ENCODE measurements at regions not wholly inside any gene's neighbourhood (a gene's known extent, or its start where the extent isn't known, plus 50 kb on each side); places are given as distances from the start of the nearest gene placed in this dataset.
"Not testable (repeated sequence)": the region's sequence is repeated elsewhere in the genome, so short reads cannot be mapped to it uniquely, and the experiment has no call there.

DNA sequence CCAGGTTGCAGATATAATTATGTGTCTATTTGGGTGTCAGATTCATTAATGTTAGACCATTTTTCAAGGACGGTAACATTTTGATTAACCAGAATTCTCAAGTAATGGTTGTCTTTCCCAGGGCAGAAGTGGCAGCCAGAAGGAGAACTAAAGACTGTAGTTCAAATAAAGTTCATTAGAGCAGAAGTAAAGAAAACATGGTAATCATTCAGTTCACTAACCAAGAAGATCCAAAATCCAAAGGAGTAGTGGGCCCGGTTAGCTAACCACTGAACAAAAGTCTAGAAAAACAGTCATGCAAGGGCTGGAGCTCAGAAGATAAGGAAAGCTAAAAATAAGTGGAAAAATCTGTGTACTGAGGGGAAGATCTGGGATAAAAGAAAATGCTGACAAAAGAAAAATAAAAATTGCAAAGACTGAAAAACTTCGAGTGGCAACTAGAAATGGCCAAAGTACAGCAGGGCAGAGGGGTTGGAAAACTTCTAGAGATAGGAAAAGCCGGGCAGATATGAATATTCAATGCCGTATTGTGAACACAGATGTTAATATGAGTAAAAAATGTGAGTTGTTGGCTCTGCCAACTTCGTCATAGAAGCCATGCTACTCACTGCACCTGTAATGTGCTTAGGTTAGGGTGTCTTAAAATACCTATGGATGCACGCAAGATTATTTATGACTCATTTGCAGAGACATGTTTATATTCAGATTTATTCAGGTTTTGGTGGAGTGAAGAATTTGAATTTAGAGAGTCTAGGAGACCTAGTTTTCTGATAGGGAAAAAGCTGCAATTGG lies 925.9 kb downstream of the LTN1 start:
- peak; percentile 13 for DNase-seq (ENCODE audit: low spot score)

DNA sequence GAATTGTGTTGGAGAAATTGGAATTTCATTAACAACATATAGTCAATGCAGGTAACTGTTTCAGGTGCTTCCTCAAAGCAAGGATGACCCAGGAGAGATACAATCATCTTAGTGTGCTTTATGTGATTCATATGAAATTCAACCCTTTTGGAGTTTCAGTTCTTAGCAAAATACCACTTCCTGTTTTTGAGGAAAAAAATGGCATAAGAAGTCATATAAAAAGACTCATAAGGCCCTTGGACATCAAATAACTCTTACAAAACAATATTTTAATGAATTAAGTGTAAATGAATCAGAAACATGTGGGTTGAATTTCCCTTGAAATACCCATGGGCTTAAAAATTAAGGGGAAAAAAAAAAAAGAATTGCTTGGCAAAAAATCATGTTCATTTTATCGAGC lies 926.6 kb downstream of the LTN1 start:
- DNase-seq (ENCODE audit: low spot score), result peak; percentile 28

DNA sequence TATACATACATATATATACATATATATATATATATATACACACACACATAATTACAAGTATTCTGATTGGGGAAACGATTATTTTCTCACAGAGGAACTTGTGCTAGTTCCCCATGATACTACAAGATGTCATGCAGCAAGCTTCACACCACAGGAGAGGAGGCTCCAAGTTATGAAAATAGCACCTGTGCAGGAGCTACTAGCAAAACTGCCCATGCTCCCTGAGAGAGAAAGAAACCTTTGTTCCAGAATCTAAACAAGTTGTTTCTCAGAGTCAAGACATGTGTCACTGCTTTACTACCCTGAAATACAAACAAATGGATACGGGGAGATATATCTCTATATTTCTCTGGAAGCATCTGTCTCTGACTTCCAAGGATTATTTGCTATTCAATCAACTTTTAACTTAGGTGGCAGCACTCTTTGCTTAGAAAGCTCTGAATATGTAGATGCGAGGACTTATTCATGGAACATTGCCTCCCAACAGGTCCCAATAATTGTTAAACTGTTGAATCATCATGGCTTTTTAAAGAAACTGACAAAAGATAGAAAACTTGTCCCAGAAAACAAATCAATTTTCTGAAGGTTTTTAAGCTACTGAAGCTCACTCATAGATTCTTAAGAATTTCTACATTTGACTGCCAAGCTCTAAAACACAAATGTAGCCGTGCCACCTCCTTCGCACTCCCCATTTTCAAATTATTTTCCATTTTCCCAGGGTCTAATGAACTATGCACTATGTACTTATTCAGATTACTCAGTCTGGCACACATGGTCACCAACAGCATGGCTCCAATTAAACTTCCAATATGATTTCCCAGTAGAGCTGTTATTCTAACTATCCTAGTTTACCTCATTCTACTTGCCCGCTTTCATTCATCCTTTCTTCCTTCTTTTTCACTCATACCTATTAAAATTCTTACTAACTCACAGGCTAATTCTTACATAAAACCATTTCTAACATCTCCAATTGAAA lies 929.1 kb downstream of the LTN1 start:
- DNase-seq (ENCODE audit: low spot score), result peak; percentile 15

DNA sequence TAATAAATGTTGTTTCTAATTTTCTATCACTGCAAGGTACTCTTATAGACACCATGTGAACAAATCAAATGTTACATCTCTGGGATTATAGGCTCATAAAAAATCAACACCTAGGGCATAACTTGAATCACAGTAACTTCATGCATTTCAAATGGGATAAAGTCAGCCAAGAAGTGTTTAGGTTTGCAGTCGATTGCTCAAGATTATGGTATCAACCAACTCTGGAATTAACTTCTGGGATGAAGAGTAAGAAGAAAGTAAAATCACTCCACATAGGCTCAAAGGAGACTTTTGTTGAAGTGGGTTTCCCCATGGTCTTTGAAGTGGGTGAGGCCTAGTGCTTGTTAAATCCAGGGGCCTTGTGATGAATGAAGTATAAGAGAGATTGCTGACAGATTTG lies 939.7 kb downstream of the LTN1 start:
- DNase-seq (ENCODE audit: low spot score), result not testable (repeated sequence)

DNA sequence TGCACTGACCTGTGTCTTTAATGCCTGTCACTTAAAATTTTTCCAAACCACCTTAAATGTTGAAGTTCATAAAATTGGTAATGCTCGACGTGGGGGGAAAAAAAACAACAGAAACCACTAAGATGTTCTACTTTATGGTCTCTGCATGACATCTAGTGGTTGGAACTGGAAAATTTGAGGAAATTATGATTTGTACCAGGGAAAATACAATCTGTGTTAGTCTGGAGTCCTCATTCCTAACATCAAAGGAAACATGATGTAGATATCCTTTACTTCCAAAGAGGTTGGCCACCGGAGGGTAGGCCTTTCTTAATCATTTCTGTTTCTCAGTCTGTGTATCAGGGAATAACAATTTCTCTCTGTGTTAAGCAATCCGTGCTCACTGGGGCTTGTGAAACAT lies 941.0 kb downstream of the LTN1 start:
- DNase-seq (ENCODE audit: low spot score), result peak; percentile 64

DNA sequence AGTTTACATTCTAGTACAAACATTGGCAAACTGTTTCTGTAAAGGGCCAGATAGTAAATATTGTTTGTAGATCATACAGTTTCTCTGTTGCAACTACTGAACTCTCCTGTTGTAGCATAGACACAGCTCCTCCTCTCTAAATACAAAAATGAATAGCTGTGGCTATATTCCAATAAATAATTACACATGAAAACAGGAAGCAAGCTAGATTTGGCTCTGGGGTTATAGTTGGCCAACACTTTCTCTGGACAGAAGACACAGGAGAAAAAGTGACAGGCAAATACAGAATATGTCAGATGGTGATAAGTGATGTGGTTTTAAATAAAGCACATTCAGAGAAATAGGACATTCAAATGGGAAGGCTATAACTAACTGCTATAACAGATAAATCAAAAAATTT lies 957.0 kb downstream of the LTN1 start:
- DNase-seq (ENCODE audit: low spot score), result not testable (repeated sequence)

DNA sequence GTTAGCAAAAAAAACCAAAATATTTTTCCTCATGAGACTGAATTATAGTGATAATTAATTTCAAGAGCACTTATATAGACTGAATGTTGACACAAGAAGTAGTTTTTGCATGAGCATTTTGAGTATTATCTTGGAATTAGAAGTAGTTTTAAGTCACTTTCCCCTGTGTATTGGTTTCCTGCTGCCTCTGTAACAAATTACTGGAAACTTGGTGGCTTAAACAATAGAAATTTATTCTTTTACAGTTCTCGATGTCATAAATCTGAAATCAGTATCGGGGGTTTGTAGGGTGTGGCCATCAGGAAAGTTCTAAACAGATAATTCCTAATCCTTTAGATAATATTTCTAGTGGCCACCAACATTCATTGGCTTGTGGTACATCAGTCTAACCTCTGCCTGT lies 957.8 kb downstream of the LTN1 start:
- not testable (repeated sequence) for DNase-seq (ENCODE audit: low spot score)

DNA sequence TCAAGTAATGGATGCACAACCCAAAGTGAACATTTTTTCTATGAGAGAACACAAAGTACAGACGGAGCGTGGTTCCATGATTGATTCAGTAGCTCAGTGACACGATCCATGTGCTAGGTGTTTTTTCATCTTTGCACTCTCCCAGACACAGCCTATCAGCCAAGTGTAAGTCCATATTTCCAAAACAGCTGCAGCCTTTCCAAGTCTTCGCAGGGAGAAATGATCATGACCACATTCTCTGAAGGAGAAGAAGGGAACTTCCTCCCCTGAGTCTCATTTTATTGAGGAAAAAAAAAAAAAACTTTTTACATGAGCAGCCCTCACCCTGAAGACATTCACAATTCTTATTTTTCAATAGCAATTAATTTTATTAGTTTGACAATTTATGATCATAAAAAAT lies 958.3 kb downstream of the LTN1 start:
- not testable (repeated sequence) for DNase-seq (ENCODE audit: low spot score)

DNA sequence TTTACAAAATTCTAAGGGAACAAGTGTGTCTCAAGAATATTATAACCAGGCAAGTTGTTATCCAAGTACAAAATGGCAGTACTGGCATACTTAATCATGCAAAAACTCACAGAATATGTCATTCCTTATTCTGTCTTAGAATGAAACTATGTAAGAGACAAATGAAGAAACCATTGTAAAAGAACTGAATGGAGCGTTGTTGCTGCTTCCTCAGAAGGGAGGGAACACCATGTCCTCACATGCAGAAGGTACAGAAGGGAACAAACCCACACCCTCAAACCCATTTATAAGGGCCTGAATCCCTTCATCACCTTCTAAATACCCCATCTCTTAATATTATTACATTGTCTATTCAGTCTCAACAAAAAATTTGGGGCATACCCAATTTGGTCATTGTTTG lies 960.0 kb downstream of the LTN1 start:
- not testable (repeated sequence) for DNase-seq (ENCODE audit: low spot score)

DNA sequence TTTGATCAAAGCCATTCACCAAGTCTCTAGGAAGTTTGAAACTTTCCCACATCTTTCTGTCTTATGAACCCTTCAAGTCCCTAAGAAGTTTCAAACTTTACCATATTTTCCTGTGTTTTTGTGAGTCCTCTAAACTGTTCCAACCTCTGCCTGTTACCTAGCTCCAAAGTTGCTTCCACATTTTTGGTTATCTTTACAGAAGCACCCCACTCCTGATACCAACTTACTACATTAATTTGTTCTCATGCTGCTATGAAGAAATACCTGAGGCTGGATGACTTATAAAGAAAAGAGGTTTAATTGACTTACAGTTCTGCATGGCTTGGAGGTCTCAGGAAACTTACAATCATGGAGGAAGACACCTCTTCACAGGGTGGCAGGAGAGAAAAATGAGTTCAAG lies 961.6 kb downstream of the LTN1 start:
- not testable (repeated sequence) for DNase-seq (ENCODE audit: low spot score)

DNA sequence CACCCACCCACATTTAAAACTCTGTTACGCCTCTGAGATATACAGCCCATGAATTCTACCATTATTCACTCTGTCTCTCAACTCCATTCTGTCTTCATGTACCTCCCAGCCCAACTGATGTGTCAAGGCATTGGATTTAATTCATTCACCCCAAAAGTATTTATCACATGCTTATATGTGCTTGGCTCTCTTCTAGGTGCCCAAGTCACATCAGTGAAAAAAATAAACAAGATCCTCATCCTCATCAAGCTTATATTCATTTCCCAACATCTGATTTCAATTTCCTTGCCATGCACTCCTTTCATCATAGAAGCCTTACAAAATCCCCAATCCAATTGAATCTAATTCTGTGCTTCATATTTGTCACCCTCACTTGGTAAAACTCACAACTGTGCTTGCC lies 967.6 kb downstream of the LTN1 start:
- DNase-seq (ENCODE audit: low spot score), result no peak

DNA sequence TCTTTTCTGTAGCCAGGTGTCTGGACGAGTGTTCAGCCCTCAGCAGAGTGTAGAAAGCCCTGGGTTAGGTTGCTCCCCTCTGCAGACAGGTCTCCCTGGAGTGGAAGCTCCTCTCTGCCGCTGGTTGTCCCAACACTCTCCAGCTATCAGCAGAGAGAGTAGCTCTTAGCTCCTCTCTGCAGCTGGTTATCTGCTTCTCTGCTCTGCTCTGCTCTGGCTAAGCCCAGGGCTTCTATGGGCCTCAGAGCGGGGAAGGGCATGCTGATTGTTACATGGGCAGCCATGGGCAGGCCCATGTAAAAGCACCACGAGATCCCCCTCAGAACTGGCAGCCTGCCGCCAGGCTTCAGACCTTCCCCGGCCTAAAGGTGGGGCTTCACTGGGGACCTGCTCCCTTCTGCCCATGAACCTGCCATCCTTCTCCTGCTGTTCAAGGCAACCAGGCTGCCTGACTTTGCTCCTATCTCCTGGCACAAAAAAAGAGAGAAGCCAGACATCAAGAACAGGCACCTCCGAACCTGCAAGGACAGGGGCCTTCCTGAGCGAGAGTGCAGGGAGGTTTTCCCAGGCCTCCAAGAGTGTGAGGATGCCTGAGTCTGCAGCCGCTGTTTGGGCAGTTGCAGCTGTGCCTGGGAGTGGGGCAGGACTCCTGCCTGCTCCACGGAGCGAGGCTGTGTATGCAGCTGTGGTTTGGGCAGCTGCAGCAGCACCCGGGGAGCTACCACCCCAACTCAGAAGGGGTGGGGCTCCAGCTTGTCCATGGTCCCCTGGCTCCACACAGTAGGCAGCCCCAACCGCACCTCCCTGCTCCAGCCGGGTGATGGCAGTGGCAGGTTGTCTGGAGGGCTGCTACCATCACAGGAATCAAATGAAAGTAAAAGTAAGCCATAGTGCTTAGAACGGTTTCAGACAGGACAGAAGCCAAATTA lies 973.7 kb downstream of the LTN1 start:
- peak; percentile 53 for DNase-seq (ENCODE audit: low spot score)

DNA sequence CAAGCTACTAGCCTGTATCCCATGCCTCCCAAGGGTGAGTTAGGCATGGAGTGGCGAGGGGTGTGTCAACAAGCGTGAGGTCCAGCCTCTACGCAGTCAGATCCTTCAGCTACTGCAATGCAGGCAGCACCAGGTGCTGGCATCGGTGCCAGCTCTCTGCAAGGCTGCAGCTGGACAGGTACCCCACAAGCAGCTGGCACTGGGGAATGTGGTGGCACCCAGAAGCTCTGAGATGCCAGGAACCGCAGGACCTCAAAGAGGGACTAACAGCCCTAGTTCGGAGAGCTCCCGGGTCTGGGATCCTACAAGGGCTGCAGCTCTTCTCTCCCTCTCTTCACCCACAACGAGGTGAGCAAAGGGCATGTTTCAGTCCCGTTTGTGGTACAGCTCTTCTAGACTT lies 974.5 kb downstream of the LTN1 start:
- no peak for DNase-seq (ENCODE audit: low spot score)

DNA sequence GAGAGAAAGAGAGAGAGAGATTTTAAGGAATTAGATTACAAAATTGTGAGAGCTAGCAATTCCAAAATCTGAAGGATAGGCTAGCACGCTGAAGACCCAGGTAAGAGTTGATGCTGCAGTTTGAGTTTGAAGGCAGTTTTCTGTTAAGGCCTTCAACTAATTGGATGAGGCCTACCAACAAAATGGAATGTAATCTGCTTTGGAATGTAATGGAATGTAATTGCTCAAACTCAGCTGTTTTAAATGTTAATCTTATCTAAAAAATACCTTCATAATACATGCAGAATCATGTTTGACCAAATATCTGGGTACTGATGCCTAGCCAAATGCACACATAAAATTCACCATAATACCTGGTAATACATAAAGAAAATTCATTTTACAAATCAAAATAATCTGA lies 976.1 kb downstream of the LTN1 start:
- DNase-seq (ENCODE audit: low spot score), result no peak

DNA sequence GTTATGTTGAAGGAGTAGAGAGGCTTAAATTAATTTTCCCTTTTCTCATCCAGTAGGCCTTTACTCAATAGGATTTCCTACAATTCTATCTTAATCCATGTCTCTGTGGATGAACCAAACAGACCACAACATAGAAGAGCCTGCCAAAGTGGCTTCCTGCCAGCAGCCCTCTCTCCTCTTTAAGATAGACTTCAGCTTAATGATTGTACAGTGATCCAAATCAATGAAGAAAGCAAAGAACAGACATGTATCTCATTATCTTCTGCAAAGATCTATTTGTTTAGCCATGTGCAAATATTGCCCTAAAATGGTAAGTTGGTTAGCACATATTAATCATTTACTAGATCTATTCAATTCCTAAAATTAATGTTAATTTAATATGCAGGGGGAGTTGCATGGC lies 979.6 kb downstream of the LTN1 start:
- not testable (repeated sequence) for DNase-seq (ENCODE audit: low spot score)

DNA sequence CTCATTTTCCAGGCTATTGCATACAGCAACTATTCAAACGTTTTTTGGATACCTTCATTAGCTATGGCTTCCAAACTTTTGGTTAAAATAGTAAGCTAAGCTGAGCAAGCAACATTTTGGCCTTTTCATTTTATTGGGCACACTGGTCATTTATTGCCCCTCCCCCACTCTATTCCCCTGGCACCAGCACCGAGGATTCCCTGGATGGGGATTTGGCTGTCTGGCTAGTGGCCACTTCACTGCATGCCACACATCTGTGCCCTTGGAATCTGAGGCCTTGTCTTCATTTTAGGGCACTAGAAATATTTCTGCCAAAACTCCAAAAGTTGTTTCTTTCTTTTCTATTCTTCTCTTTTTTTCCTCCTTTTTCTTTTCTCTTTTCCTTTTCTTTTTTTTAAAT lies 980.7 kb downstream of the LTN1 start:
- DNase-seq (ENCODE audit: low spot score), result not testable (repeated sequence)

DNA sequence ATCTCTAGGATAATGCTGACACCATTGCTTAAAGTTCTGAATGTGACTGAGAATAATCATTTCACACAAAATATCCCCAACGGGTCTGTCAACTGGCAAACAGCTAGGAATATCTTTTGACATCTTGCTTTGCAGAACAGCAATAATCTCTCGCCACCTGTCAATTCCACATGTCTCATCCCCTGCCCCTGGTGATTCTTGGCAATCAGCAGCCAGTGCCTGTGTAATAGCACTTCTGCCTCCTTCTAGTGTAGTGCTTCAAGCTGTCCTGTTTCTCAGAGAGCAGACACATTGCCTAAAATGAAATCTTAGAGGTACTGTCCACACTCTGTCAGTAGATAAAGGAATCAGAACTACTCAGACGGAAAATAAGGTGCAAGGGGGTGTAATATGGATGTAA lies 984.4 kb downstream of the LTN1 start:
- not testable (repeated sequence) for DNase-seq (ENCODE audit: low spot score)

DNA sequence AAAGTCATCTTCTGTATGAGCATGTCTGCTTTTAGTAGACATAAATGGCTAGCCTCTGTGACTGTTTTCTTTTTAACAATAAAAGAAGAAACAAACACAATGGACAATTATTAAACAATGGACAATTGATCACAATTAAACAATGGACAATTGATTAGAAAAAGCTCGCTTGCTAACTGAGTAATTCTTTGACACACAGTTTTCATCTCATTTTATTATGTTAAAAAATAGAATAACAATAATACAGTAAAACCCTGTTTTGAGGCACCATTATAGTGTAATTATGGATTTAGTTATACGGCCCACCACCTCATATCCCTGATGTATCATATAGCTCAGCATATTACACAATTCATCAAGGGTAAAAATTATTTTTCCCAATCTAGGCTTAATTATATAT lies 989.0 kb downstream of the LTN1 start:
- not testable (repeated sequence) for DNase-seq (ENCODE audit: low spot score)

DNA sequence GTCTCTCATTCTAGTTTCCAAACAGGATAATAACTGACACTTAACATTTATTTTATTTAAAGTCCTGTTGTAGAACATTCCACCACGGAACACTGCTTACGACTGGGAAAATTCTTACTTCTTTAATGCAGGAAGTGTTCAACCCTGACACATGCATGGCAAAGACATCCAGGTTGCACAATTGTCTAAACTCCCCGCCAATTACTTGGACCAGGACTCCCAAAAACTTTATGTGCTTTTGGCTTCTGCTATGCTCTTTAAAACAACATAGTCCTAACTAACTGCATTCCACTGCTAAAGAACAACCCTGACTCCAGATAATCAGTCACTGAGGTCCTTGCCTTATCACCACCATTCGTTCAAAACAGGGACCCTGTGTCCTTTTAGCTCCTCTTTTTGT lies 995.8 kb downstream of the LTN1 start:
- DNase-seq (ENCODE audit: low spot score), result not testable (repeated sequence)

DNA sequence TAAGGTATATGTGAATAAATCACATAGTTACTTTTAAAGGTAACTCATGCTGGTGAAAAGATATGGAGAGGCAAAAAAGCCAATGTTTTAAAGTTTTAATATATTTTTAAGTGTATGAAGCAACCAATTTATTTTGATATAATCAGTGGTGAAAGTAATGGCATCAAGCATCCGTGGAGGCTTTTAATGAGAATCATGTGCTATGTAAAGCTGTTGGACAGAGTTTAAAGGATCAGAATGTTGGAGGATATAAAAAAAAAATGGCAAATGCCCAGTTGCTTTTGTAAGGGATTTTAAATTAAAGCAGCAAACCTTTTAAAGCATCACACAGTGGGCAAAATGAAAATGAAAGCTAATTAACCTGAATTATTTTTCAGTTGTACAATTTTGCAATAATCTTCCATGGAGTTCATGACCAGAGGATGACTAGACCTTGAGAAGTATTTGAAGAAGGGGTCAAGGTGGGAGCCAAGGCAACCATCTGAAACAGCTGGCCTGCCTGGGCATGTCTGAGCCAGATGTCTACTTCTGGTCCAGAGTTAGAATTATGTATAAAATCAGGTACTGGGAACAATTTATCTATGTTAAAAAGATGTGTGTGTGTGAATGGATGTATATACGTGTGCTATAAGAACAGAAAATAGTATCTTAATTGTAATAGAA lies 1007.9 kb downstream of the LTN1 start:
- not testable (repeated sequence) for DNase-seq (ENCODE audit: low spot score)

DNA sequence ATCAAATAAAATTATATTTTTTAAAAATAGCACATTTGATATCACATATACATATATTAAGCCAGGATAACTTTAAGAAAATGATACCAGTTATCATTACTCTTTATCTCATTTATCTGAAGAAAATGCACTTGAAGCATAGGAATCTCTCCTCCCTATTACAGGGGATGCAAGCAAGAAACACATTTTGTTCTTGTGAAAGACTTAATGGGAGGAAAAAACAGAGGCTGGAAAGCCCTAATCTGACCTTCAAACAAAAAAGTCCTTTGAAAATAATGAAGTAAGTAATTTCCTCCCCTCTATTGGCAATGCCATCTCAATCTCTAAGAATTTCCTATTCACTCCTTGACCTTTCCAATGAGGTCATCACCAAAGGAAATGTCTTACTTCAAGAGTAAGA lies 1012.6 kb upstream of the ADAMTS5 start:
- DNase-seq (ENCODE audit: low spot score), result not testable (repeated sequence)
